ENCODE measurements at regions not wholly inside any gene's neighbourhood (a gene's known extent, or its start where the extent isn't known, plus 50 kb on each side); places are given as distances from the start of the nearest gene placed in this dataset.
A peak's percentile ranks its signal among the peaks of the same experiment; 100 is the strongest.

DNA sequence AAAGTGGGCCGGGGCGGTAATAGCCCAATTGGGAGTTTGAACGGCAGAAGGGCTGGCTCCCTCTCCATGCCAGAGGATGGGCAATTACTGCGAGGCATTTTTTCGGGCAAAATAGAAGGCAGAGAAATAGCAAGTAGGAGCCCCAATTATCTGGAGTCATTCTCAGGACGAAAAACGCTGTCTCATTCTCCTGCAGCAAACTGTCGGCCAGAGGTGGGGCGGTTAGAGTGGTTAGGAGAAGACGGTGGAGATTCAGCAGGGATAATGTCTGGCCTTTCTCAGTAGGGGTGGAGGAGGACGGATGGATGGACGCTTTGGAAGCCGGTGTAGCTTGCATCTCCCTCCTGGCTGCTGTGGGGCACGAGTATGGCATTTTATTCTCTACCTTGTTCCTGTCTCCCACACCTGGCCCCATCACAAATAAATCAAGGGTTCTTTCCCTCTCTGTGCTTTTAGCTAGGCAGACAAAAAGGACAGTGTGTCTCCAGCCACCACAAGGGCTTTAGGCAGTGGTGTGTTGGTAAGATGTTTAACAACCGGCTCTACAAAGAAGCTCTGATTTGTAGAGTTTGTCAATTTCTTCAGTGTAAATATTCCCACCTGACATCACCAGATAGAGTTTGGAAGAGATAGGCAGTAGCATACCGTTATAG lies 140.5 kb upstream of the LHX5 start:
- DNase-seq, result no peak

DNA sequence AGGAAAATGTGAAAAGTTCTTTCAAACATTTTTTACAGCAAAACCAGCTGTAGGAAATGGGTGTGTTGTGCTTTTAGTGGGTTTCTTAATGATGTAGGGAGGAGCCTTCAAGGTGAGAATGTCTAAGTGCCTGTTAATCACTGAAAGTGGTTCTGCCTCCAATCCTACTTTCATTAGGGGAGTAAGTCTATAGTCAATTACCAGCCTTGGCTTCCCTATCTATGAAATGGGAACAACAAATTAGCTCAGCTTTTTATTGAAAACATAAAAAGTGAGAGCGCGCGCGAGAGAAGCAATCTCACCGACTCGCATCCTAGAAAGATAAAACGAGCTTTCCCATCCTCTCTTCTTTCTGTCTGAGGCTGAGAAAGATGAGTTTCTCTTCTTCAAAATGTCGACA lies 140.0 kb upstream of the LHX5 start:
- DNase-seq, result no peak

- no peak for DNase-seq
Measured at GRCh38 chr12:113610698-113611097, 139.0 kb upstream of the LHX5 start.

GRCh38 chr12:113609692-113610469 lies 138.2 kb upstream of the LHX5 start:
- no peak for DNase-seq

DNA sequence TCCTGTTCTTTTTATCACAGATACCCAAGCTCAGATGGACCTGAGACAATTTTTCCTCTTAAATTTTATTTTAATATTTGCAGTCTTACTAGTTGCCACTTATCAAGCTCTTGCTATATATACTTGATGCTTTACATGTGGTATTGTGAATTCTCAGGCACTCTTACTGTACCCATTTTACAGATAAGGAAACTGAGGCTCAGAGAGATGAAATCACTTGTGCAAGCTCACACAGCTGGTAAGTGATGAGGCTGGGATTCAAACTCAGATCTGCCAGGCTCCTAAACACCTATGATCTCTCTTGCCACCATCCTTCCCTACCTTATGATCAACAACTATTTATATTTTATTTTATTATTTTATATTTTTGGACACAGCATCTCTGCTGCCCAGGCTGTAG lies 133.0 kb upstream of the LHX5 start:
- no peak for DNase-seq

DNA sequence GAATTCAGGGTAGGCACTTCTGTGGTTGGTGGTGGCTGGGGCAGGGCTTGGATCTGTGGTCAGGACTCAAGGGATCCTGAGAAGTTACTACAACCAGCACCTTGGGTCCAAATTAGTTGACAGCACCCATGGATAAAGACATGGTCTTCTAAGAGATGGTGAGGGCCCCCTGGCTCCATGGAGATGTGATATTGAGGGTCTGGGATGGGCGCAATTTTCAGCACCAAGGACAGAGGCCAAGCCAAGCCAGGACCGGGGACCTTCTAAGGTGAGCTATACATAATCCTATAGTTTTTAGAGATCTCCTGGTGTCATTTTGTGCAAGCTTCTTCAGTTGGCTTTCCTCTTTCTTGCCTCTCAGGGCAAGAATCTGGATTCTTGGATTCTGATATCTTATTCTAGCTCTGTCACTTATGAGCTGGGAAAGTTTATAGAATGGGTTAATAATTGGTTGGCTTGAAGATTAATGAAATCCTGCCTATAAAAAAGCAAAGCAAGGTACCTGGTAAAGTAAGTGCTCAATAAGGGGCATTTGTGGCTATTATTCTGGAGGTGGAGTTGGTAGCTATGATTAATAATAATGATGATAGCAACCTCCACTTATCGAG lies 130.1 kb upstream of the LHX5 start:
- no peak for DNase-seq

DNA sequence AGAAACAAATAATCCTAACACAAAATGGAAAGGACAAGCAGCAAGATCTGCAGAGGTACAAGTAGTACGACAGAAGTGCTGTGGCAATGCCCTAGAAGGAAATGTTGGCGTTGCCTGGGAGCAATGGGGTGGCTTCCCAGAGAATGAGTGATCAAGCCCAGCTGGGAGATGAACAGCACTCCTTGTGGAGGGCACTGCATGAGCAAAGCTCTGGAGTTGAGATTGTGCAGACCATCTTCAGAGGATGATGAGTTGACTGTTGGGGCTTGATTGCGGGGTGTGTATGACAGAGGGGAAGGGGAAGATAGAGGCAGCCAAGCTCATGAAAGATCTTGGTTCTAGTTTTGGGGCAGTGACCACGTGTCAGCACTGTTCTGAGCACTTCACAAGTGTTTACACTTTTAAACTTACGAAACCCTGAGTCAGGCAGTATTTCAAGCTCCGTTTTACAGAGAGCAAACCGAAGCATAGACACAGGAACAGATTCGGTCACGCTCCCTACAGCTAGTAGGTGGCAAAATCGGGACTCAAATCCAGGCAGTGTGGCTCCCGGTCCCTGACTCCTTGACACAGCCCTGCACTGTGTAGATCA lies 127.2 kb upstream of the LHX5 start:
- no peak for DNase-seq

GRCh38 chr12:113594967-113595366 lies 123.3 kb upstream of the LHX5 start:
- no peak for DNase-seq

GRCh38 chr12:113591480-113591974 lies 119.9 kb upstream of the LHX5 start:
- peak in 1 of 5 donors; percentile 2 for DNase-seq

GRCh38 chr12:113589437-113589836 lies 117.8 kb upstream of the LHX5 start:
- DNase-seq, result no peak

- DNase-seq, result no peak
Measured at GRCh38 chr12:113587720-113588119, 116.0 kb upstream of the LHX5 start.

DNA sequence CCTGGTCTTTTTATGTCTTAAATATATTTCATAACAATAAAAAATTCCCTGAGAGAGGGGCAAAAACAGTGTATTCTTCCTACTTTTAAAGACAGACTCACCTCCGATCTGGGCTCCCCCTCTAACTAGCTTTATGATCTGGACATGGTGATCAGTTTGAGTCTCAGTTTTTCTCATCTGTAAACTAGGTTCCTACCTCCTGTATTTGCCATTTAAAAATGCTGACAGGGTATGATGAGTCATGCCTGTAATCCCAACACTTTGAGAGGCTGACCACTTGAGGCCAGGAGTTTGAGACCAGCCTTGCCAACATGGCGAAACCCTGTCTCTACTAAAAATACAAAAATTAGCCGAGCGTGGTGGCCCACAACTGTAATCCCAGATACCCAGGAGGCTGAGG lies 114.8 kb upstream of the LHX5 start:
- DNase-seq, result no peak

- DNase-seq, result no peak
Measured at GRCh38 chr12:113582521-113583218, 111.0 kb upstream of the LHX5 start.

DNA sequence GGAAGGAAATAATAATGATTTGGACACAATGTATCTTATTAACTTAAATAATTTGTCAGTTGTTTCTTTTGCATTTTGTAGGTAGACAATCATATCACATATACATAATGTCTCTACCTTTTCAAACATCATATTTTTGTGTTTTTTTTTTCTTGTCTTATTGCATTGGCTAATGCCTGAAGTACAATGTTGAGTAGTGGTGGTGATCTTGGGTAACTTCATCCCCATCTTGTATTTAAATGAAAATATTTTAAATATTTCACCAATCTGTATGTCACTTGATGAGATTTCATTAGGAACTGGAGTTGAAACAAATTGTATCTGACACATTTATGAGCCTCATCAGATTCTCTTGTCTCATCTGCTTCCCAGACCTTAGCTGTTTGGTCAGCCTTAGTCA lies 109.7 kb upstream of the LHX5 start:
- DNase-seq, result no peak

- no peak for DNase-seq
Measured at GRCh38 chr12:113580437-113580836, 108.8 kb upstream of the LHX5 start.

GRCh38 chr12:113577464-113578129 lies 105.9 kb upstream of the LHX5 start:
- no peak for DNase-seq

DNA sequence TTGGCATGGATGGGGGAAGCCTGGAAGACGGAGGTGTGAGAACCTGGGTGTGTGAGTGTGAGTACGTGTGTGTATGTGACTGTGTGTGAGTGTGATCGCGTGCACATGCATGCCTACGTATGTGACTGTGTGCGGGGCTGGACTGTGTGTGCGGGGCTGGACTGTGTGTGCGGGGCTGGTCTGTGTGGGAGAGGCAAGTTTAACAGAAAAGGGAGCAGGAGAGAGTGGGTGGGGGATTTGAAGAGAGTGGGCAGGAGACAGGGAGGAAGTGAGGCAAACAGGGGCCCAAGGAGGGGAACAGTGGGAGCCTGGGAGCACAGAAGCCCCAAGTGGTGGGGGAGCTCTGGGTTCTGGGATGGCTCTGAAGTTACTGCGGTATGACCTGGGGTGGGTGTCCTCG lies 103.7 kb upstream of the LHX5 start:
- no peak for DNase-seq

- DNase-seq, result no peak
Measured at GRCh38 chr12:113573148-113573547, 101.5 kb upstream of the LHX5 start.

DNA sequence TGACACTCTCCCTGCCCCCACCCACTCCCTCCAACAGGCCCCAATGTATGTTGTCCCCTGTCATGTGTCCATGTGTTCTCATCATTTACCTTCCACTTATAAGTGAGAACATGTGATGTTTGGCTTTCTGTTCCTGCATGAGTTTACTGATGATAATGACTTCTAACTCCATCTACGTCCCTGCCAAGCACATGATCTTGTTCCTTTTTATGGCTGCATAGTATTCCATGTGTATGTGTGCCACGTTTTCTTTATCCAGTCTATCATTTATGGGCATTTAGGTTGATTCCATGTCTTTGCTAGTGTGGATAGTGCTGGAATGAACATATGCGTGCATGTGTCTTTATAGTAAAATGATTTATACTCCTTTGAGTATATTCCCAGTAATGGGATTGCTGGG lies 100.0 kb upstream of the LHX5 start:
- no peak for DNase-seq

DNA sequence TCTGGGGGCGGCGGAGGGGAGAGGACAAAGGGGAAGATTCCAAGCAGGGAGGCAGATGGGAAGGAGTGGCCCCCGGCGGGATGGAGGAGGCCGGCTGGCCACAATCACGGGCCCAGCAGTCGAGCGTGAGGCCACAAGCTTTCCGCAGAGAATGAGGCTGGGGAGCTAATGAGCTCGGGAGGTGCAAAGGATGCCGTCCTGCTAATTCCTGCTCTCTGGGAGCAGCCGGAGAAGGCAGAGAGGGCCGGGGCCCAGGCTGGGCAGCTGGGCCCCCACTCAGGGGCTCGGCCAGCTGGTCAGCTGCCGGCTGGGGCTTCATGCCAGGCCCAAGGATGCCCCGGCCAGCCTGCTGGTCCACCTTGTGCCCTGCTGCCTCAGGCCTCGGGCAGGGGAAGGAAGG lies 98.1 kb upstream of the LHX5 start:
- DNase-seq, result no peak

- DNase-seq, result no peak
Measured at GRCh38 chr12:113568021-113568420, 96.3 kb upstream of the LHX5 start.

GRCh38 chr12:113565368-113565767 lies 93.7 kb upstream of the LHX5 start:
- no peak for DNase-seq

Measured in T-helper 1 cell (primary cell).